ENCODE measurements at regions not wholly inside any gene's neighbourhood (a gene's known extent, or its start where the extent isn't known, plus 50 kb on each side); places are given as distances from the start of the nearest gene placed in this dataset.

DNA sequence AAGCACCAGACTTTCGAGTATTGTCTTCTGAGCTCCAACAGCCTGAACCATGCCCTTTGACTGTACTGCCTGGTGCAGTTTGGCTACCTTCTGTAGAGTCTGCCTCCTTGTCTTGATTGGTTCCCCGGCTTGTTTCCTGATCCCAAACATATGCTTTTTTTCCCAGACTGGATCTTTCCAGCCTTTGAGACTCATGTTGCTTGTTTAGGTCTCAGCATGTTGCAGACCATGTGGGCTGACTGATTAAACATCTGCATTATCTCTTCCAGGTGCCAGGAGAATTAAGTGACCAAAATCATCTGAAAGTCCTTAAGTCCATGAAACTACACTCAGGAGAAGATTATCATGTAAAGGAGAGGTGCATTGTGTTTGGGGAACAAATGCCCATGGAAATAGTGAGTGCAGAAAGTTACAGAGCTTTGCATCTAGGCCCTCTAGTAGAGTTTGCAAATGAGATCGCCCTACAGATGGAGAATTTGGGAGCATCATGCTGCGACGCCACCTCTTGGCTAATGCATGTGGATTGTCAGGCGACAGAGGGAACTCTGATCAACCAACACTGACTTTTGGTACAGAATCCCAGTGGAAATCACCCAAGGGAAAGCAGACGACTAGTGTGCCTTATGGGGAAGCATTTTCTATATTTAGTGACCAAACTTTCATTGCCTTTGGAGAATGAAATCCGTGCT lies 188.8 kb downstream of the BLID start:
- no TSS peak for BruUV-seq (replicated peaks)
- no peak for FAIRE-seq
- H3K4me2 ChIP-seq (ENCODE audit: low read depth, low read length): no peak overlapping the region
- in situ Hi-C loops (cut with HindIII; ENCODE audit: extremely low pct_ligation_motif_present, low pct_unique_long_range_greater_than_20kb) (no loop called here), intact Hi-C loops (cut with micrococcal nuclease; ENCODE audit: unreplicated experiment) (no loop called here)
- H4K20me1 ChIP-seq (ENCODE audit: insufficient read depth, low read length): no peaks in the 10 kb centered on the region
- no peaks in the 10 kb centered on the region for H3K36me3 ChIP-seq (replicated peaks in 1 of 2; ENCODE audit: control insufficient read depth in 1 of 2, insufficient read depth in 2 of 2, low read length in 2 of 2)
- ATAC-seq: no peak
- CTCF ChIA-PET (ENCODE audit: low intra/inter-chr PET ratio, low total read pairs): no interaction called here
- no peak overlapping the region for H3K27ac ChIP-seq (ENCODE audit: extremely low read length, insufficient read depth, low read length)
- H3K27me3 ChIP-seq (ENCODE audit: control insufficient read depth in 1 of 2, insufficient read depth in 2 of 2, low read length in 2 of 2): no peaks in the 10 kb centered on the region
- peaks cover 57% of the 10 kb centered on the region for H3K4me1 ChIP-seq (ENCODE audit: insufficient read depth, low read length)
- H3K9ac ChIP-seq (ENCODE audit: insufficient read depth, low read depth, low read length): no peak overlapping the region
- no peak for DNase-seq (ENCODE audit: low spot score)
- WGBS (ENCODE audit: low lambda C conversion rate): 79% methylated on average over 8 of the region's 8 CpGs
- no peaks in the 10 kb centered on the region for H3K79me2 ChIP-seq (ENCODE audit: insufficient read depth, low read length)
- no peaks in the 10 kb centered on the region for H3K9me3 ChIP-seq (ENCODE audit: low read length)
- peak overlapping the region; percentile 37 for H2AFZ ChIP-seq (ENCODE audit: low read length)
- H3K4me3 ChIP-seq (replicated peaks in 1 of 3; ENCODE audit: insufficient read depth in 1 of 3, low read depth in 2 of 3, low read length in 3 of 3): no peak overlapping the region
- POLR2A ChIA-PET: no interaction called here
- TF ChIP-seq, protein P1, sequence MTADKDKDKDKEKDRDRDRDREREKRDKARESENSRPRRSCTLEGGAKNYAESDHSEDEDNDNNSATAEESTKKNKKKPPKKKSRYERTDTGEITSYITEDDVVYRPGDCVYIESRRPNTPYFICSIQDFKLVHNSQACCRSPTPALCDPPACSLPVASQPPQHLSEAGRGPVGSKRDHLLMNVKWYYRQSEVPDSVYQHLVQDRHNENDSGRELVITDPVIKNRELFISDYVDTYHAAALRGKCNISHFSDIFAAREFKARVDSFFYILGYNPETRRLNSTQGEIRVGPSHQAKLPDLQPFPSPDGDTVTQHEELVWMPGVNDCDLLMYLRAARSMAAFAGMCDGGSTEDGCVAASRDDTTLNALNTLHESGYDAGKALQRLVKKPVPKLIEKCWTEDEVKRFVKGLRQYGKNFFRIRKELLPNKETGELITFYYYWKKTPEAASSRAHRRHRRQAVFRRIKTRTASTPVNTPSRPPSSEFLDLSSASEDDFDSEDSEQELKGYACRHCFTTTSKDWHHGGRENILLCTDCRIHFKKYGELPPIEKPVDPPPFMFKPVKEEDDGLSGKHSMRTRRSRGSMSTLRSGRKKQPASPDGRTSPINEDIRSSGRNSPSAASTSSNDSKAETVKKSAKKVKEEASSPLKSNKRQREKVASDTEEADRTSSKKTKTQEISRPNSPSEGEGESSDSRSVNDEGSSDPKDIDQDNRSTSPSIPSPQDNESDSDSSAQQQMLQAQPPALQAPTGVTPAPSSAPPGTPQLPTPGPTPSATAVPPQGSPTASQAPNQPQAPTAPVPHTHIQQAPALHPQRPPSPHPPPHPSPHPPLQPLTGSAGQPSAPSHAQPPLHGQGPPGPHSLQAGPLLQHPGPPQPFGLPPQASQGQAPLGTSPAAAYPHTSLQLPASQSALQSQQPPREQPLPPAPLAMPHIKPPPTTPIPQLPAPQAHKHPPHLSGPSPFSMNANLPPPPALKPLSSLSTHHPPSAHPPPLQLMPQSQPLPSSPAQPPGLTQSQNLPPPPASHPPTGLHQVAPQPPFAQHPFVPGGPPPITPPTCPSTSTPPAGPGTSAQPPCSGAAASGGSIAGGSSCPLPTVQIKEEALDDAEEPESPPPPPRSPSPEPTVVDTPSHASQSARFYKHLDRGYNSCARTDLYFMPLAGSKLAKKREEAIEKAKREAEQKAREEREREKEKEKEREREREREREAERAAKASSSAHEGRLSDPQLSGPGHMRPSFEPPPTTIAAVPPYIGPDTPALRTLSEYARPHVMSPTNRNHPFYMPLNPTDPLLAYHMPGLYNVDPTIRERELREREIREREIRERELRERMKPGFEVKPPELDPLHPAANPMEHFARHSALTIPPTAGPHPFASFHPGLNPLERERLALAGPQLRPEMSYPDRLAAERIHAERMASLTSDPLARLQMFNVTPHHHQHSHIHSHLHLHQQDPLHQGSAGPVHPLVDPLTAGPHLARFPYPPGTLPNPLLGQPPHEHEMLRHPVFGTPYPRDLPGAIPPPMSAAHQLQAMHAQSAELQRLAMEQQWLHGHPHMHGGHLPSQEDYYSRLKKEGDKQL (CRISPR knock-in tag; IDR thresholded peaks at IDR 0.05; ENCODE audit: low read depth): no peak
- TF ChIP-seq ZFP90 (CRISPR knock-in tag; IDR thresholded peaks at IDR 0.05; ENCODE audit: borderline replicate concordance): no peak
- TF ChIP-seq, protein P2, sequence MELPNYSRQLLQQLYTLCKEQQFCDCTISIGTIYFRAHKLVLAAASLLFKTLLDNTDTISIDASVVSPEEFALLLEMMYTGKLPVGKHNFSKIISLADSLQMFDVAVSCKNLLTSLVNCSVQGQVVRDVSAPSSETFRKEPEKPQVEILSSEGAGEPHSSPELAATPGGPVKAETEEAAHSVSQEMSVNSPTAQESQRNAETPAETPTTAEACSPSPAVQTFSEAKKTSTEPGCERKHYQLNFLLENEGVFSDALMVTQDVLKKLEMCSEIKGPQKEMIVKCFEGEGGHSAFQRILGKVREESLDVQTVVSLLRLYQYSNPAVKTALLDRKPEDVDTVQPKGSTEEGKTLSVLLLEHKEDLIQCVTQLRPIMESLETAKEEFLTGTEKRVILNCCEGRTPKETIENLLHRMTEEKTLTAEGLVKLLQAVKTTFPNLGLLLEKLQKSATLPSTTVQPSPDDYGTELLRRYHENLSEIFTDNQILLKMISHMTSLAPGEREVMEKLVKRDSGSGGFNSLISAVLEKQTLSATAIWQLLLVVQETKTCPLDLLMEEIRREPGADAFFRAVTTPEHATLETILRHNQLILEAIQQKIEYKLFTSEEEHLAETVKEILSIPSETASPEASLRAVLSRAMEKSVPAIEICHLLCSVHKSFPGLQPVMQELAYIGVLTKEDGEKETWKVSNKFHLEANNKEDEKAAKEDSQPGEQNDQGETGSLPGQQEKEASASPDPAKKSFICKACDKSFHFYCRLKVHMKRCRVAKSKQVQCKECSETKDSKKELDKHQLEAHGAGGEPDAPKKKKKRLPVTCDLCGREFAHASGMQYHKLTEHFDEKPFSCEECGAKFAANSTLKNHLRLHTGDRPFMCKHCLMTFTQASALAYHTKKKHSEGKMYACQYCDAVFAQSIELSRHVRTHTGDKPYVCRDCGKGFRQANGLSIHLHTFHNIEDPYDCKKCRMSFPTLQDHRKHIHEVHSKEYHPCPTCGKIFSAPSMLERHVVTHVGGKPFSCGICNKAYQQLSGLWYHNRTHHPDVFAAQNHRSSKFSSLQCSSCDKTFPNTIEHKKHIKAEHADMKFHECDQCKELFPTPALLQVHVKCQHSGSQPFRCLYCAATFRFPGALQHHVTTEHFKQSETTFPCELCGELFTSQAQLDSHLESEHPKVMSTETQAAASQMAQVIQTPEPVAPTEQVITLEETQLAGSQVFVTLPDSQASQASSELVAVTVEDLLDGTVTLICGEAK (IDR thresholded peaks at IDR 0.05): no peak
- TF ChIP-seq, protein P2 (CRISPR knock-in tag; IDR thresholded peaks at IDR 0.05): no peak
- no peak for TF ChIP-seq FOXJ3 (CRISPR knock-in tag; IDR thresholded peaks at IDR 0.05; ENCODE audit: borderline replicate concordance)
- no peak for TF ChIP-seq SNAPC2 (CRISPR knock-in tag; IDR thresholded peaks at IDR 0.05)
- TF ChIP-seq RFXANK (CRISPR knock-in tag; IDR thresholded peaks at IDR 0.05): no peak
- TF ChIP-seq, protein P3, sequence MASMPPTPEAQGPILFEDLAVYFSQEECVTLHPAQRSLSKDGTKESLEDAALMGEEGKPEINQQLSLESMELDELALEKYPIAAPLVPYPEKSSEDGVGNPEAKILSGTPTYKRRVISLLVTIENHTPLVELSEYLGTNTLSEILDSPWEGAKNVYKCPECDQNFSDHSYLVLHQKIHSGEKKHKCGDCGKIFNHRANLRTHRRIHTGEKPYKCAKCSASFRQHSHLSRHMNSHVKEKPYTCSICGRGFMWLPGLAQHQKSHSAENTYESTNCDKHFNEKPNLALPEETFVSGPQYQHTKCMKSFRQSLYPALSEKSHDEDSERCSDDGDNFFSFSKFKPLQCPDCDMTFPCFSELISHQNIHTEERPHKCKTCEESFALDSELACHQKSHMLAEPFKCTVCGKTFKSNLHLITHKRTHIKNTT (CRISPR knock-in tag; IDR thresholded peaks at IDR 0.05): no peak
- no peak for TF ChIP-seq IKZF4 (CRISPR knock-in tag; IDR thresholded peaks at IDR 0.05; ENCODE audit: borderline replicate concordance, low read depth, not compliant biosample characterization)

Data from HepG2 (cell line).